ENCODE measurements at regions not wholly inside any gene's neighbourhood (a gene's known extent, or its start where the extent isn't known, plus 50 kb on each side); places are given as distances from the start of the nearest gene placed in this dataset.

- TF ChIP-seq TCF7L2 (IDR thresholded peaks at IDR 0.05; ENCODE audit: borderline replicate concordance, extremely low read depth, insufficient read depth, insufficient read length) (peak; percentile 34), REST (IDR thresholded peaks at IDR 0.05; ENCODE audit: low read depth) (no peak)
- H3K9me3 ChIP-seq (ENCODE audit: control insufficient read depth in 1 of 2, insufficient read depth in 1 of 2, low read depth in 1 of 2, low read length in 2 of 2) = no peaks in the 10 kb centered on the region
- no peak overlapping the region for H3K27ac ChIP-seq (ENCODE audit: low read depth, low read length)
- H3K79me2 ChIP-seq (ENCODE audit: insufficient read depth, low read length) = no peaks in the 10 kb centered on the region
- ChIA-PET POLR2A (no interaction called here), CTCF (interaction anchor here (0.7 kb wide), 1 partner anchor 184 kb away, joined by 4 read pairs; no protein-coding TSS in a partner anchor), RAD21 (ENCODE audit: low non-redundant PET in 1 of 2, low total read pairs in 2 of 2, uncharacterized antibody in 2 of 2, unreplicated experiment in 2 of 2) (no interaction called here)
- ATAC-seq (no peak), DNase-seq (ENCODE audit: low read depth, low spot score) (no peak)
- H3K9me2 ChIP-seq (ENCODE audit: insufficient read depth) = no peaks in the 10 kb centered on the region
- no peaks in the 10 kb centered on the region for H4K20me1 ChIP-seq (ENCODE audit: insufficient read depth)
- no peaks in the 10 kb centered on the region for H3K4me1 ChIP-seq (ENCODE audit: control insufficient read depth in 1 of 2, insufficient read depth in 2 of 2, low read length in 2 of 2)
- H3K4me3 ChIP-seq (replicated peaks in 1 of 2; ENCODE audit: low read depth in 1 of 2, low read length in 2 of 2) = no peak overlapping the region
- intact Hi-C loops (cut with micrococcal nuclease) = no loop called here
- no peak overlapping the region for H3K9ac ChIP-seq (ENCODE audit: low read length)
- H2AFZ ChIP-seq (ENCODE audit: low read depth, low read length, poor library complexity, severe bottlenecking) = no peak overlapping the region
- H3K27me3 ChIP-seq (ENCODE audit: insufficient read depth, low read length) = no peaks in the 10 kb centered on the region
- BruUV-seq (replicated peaks) = no TSS peak
- no peak overlapping the region for H3K4me2 ChIP-seq (ENCODE audit: low read length)
- H3K36me3 ChIP-seq (ENCODE audit: control insufficient read depth in 1 of 2, insufficient read depth in 2 of 2, low read length in 2 of 2) = no peaks in the 10 kb centered on the region
Observed at GRCh38 chr2:146918280-146918679, 926.5 kb upstream of the ACVR2A start.

GRCh38 chr2:146917431-146918042 is 927.3 kb upstream of the ACVR2A start:
- Histone ChIP-seq H3K4me1 (ENCODE audit: control insufficient read depth in 1 of 2, insufficient read depth in 2 of 2, low read length in 2 of 2) (no peaks in the 10 kb centered on the region), H3K9ac (ENCODE audit: low read length) (no peak overlapping the region), H4K20me1 (ENCODE audit: insufficient read depth) (no peaks in the 10 kb centered on the region), H3K27me3 (ENCODE audit: insufficient read depth, low read length) (no peaks in the 10 kb centered on the region), H3K9me2 (ENCODE audit: insufficient read depth) (no peaks in the 10 kb centered on the region), H3K4me2 (ENCODE audit: low read length) (no peak overlapping the region), H3K36me3 (ENCODE audit: control insufficient read depth in 1 of 2, insufficient read depth in 2 of 2, low read length in 2 of 2) (no peaks in the 10 kb centered on the region), H3K4me3 (replicated peaks in 1 of 2; ENCODE audit: low read depth in 1 of 2, low read length in 2 of 2) (no peak overlapping the region), H3K79me2 (ENCODE audit: insufficient read depth, low read length) (no peaks in the 10 kb centered on the region), H2AFZ (ENCODE audit: low read depth, low read length, poor library complexity, severe bottlenecking) (peak overlapping the region; percentile 43), H3K9me3 (ENCODE audit: control insufficient read depth in 1 of 2, insufficient read depth in 1 of 2, low read depth in 1 of 2, low read length in 2 of 2) (no peaks in the 10 kb centered on the region), H3K27ac (ENCODE audit: low read depth, low read length) (no peak overlapping the region)
- CTCF ChIA-PET = interaction anchor here (0.7 kb wide), 1 partner anchor 184 kb away, joined by 4 read pairs; no protein-coding TSS in a partner anchor
- intact Hi-C loops (cut with micrococcal nuclease) = no loop called here
- no peak for TF ChIP-seq CTCF (IDR thresholded peaks at IDR 0.05 in 2 of 3, conservative IDR thresholded peaks at IDR 0.05 in 1 of 3; ENCODE audit: borderline replicate concordance in 1 of 3, insufficient read depth in 1 of 3, low read depth in 2 of 3, low read length in 2 of 3)
- TF ChIP-seq ATF3 (IDR thresholded peaks at IDR 0.05) = no peak
- no peak for TF ChIP-seq EZH2 (IDR thresholded peaks at IDR 0.05)
- no peak for TF ChIP-seq MAX (IDR thresholded peaks at IDR 0.05)
- no TSS peak for BruUV-seq (replicated peaks)
- POLR2A ChIA-PET = no interaction called here
- ATAC-seq (no peak), DNase-seq (ENCODE audit: low read depth, low spot score) (no peak)
- RAD21 ChIA-PET (ENCODE audit: low non-redundant PET in 1 of 2, low total read pairs in 2 of 2, uncharacterized antibody in 2 of 2, unreplicated experiment in 2 of 2) = no interaction called here
